ENCODE measurements at regions not wholly inside any gene's neighbourhood (a gene's known extent, or its start where the extent isn't known, plus 50 kb on each side); places are given as distances from the start of the nearest gene placed in this dataset.

DNA sequence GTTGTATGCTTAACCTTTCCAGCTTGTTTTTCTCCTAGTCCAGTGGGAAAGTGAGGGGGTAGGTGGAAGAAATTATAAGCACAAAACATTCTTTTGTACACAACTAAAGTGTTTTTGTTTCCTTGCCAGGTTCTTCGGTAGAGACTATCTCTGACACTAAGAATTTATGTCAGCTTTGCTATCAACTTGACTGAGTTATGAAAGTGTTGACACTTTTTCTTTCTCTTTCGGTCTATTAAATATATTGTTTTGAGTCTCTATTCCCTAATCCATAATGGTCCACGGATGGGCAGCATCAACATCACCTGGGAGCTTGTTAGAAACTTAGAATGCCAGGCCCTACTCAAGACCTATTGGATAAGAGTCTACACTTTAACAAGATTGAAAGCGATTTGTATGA, 195.0 kb upstream of the ATP10B start:
- no peak for TF ChIP-seq EZH2 (IDR thresholded peaks at IDR 0.05; ENCODE audit: low read length)
- TF ChIP-seq CTCF (optimal IDR thresholded peaks at IDR 0.05 in 1 of 3, IDR thresholded peaks at IDR 0.05 in 1 of 3, conservative IDR thresholded peaks at IDR 0.05 in 1 of 3; ENCODE audit: extremely low read depth in 1 of 3, insufficient read depth in 2 of 3, low read length in 3 of 3): no peak

Data from keratinocyte (primary cell).